HG02571 (cell line): ENCODE measurements at regions not wholly inside any gene's neighbourhood (a gene's known extent, or its start where the extent isn't known, plus 50 kb on each side); places are given as distances from the start of the nearest gene placed in this dataset.
"Not testable (repeated sequence)": the region's sequence is repeated elsewhere in the genome, so short reads cannot be mapped to it uniquely, and the experiment has no call there.

ENCODE experiments used
- ATAC-seq: cut with Tn5 transposase; IDR thresholded peaks from one replicate; pipeline ENCODE4 v1.9.1; 2021; ENCODE audit warnings: mild to moderate bottlenecking, moderate library complexity; ENCODE audit not compliant: unreplicated experiment

- ATAC-seq = no peak
Observed at GRCh38 chr4:188911199-188911598, 772.0 kb downstream of the TRIML1 start.

GRCh38 chr4:188911707-188912106, 772.5 kb downstream of the TRIML1 start:
- no peak for ATAC-seq

GRCh38 chr4:188915175-188915574, 775.9 kb downstream of the TRIML1 start:
- no peak for ATAC-seq

GRCh38 chr4:188918787-188919186, 779.5 kb downstream of the TRIML1 start:
- ATAC-seq = no peak

GRCh38 chr4:188930822-188931221, 791.6 kb downstream of the TRIML1 start:
- no peak for ATAC-seq

GRCh38 chr4:188934320-188934962, 795.2 kb downstream of the TRIML1 start:
- ATAC-seq = no peak

- ATAC-seq = no peak
Observed at GRCh38 chr4:188941524-188942119, 802.4 kb downstream of the TRIML1 start.

- ATAC-seq = no peak
Observed at GRCh38 chr4:188942606-188943005, 803.4 kb downstream of the TRIML1 start.

GRCh38 chr4:188949596-188949995, 810.4 kb downstream of the TRIML1 start:
- ATAC-seq = no peak

GRCh38 chr4:188955066-188955465, 815.8 kb downstream of the TRIML1 start:
- ATAC-seq = no peak

GRCh38 chr4:188956566-188956965, 817.3 kb downstream of the TRIML1 start:
- ATAC-seq = no peak

GRCh38 chr4:188958346-188958745, 819.1 kb downstream of the TRIML1 start:
- ATAC-seq = no peak

- ATAC-seq = no peak
Observed at GRCh38 chr4:188959424-188959823, 820.2 kb downstream of the TRIML1 start.

- no peak for ATAC-seq
Observed at GRCh38 chr4:188960411-188961093, 821.3 kb downstream of the TRIML1 start.

GRCh38 chr4:188971125-188971524, 831.9 kb downstream of the TRIML1 start:
- no peak for ATAC-seq

GRCh38 chr4:188975271-188975670, 836.0 kb downstream of the TRIML1 start:
- ATAC-seq = no peak

- no peak for ATAC-seq
Observed at GRCh38 chr4:188976644-188977115, 837.4 kb downstream of the TRIML1 start.

- ATAC-seq = not testable (repeated sequence)
Observed at GRCh38 chr4:188977232-188977631, 838.0 kb downstream of the TRIML1 start.

GRCh38 chr4:188984518-188984917, 845.3 kb downstream of the TRIML1 start:
- ATAC-seq = no peak

GRCh38 chr4:188986271-188986689, 847.0 kb downstream of the TRIML1 start:
- no peak for ATAC-seq

GRCh38 chr4:188987011-188987410, 847.8 kb downstream of the TRIML1 start:
- ATAC-seq = no peak

GRCh38 chr4:188988131-188988530, 848.9 kb downstream of the TRIML1 start:
- no peak for ATAC-seq
